Occipital lobe (tissue), 1 donor: ENCODE measurements at regions not wholly inside any gene's neighbourhood (a gene's known extent, or its start where the extent isn't known, plus 50 kb on each side); places are given as distances from the start of the nearest gene placed in this dataset.
"Not testable (repeated sequence)": the region's sequence is repeated elsewhere in the genome, so short reads cannot be mapped to it uniquely, and the experiment has no call there.

Experiments
- DNase-seq: peaks from one replicate; lab custom pipeline; 2025; lab: John Stamatoyannopoulos, UW

DNA sequence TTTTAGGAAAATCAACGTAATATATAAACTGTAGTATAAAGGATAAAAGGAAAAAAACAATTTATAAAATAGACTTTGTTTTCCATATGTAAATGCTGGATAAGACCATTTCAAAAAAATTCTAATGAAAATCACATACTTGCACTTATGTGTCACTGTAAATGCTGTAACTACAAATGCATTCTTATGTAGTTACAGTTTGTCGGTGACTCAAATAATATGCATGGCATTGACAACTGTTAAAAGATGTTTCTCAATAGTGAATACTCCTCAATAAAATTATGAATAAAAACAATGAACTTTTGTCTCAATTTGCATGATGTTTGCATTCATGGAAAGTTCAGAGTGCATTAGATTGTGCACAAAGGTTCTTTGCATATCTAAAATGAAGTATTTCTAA, 614.0 kb upstream of the CHRM3 start:
- no peak for DNase-seq

DNA sequence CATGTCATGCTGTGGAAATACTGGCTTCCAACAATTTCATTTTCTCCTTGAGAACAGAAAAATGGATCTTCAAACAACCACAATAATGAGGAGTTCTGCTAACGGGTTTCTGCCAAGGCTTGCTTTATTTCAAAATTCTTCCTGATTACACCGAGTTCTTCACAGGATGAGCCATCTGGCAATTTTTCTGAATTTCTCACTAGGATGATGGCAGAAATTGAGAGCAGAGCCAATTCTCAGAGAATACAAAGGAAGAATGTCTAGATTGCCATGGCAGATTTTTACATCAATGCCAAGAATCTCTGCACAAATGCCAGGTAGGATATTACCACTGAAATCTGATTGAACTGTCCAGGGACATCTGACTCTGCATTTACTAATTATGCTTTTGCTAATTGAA, 619.0 kb upstream of the CHRM3 start:
- DNase-seq, result no peak

DNA sequence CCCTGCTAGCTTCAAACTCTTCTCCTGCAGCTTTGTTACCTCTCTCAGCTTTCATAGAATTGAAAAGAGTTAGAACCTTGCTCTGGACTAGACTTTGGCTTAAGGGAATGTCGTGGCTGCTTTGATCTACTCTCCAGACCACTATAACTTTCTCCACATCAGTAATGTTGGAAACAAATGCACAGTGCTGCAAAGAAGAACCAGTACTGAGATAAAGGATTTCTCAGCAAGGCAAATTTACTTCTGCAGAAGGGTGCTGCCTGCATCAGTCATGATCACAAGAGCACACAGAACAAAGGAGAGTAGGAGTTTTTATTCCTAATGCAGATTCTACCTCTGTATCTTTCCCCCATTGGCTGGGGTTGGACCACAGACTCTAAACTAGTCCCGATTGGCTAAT, 621.6 kb upstream of the CHRM3 start:
- no peak for DNase-seq

DNA sequence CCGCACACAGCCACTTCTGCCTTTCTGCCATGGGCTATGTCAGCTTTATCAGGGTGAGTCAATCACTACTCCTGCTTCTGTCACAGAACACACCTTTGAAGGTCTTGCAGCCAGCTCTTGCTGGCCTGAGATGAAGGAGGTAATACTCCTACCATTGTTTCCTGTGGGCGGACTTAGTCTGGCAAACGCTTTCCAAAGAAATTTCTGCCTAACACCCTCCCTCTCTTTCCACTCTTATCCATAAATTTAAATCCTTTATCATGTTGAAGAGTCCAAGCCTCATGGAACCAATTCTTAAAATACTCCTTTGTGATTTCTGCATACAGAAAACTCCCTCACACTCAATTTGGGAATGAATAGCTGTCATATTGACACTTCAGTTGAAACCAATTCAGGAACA, 633.1 kb upstream of the CHRM3 start:
- DNase-seq, result no peak

DNA sequence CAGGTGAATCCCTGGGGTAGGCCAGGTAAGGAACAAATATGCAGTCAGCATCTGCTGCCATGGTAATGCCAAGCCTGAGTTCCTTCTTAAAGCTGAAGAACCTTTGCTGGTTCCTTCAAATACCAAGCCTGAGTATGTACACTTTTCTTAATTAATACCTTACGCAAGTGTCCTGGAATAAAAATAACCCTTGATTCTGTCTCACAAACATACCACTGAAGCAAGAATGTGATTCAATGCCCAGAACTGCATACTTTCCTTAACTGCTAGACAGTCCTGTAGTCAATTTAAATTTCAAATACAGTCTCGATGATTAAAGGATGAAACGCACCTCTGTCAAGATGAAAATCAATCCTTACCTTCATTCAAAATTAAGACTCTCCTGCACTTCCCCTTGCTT, 634.0 kb upstream of the CHRM3 start:
- DNase-seq, result no peak

DNA sequence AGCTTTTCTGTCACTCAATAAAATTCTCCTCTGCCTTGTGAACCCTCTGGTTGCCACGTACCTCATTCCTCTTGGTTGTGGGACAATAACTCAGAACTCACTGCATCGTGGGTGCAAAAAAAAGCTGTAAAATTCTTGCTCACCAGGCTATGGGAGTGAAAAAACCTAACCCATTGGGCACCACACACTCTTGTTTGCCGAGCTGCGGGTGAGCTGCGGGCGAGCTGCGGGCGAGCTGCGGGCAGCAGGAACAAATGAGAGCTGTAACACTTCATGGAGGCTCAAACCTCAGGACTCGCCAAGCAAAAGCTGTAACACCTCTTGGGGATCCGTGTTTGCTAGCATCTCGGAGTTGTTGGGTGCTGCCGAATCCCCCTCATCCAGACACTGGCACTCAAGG, 641.3 kb upstream of the CHRM3 start:
- DNase-seq, result no peak

DNA sequence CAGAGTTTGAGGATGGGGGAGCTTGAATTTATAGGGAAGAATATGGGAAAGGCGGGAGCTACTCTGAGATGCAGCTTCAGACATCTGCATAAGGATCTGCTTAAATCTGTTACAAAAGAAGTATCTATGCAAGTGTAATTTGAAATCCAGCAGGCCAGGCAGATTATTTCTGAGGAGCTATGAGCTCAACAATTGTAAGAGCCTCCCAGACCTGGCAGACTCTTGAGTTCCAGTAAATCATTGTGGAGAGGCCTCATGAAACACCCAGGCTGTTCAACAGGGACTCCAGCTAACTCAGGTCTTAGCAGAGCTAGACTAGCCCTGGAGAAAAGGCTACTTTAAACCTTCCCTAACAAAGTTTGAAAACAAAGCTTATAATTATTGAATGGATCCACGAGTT, 647.5 kb upstream of the CHRM3 start:
- DNase-seq, result no peak

DNA sequence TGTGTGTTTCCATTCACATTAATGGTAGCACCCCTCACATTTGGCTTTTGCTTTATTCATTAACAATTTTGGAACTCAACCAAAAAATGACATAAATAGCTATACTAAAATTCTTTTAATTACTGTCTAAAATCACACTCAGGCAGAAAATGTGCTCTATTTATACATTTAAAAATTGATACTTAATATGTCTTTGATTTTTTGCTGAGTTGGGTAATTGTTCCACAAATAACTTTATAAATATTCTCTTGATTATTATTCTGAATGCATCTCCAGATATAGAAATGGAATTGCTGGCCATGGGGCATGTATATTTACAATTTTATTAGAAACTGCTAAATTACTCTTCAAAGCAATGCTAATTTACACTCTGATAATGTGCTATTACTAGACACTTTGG, 658.7 kb upstream of the CHRM3 start:
- no peak for DNase-seq

DNA sequence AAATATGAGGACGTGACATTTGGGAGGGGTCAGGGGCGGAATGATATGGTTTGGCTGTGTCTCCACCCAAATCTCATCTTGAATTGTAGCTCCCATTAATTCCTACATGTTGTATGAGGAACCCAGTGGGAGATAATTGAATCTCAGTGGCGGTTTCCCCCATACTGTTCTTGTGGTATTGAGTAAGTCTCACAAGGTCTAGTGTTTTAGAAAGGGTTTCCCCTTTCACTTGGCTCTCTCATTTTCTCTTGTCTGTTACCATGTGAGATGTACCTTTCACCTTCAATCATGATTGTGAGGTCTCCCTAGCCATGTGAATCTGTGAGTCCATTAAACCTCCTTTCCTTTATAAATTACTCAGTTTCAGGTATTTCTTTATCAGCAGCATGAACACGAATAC, 663.6 kb upstream of the CHRM3 start:
- no peak for DNase-seq

DNA sequence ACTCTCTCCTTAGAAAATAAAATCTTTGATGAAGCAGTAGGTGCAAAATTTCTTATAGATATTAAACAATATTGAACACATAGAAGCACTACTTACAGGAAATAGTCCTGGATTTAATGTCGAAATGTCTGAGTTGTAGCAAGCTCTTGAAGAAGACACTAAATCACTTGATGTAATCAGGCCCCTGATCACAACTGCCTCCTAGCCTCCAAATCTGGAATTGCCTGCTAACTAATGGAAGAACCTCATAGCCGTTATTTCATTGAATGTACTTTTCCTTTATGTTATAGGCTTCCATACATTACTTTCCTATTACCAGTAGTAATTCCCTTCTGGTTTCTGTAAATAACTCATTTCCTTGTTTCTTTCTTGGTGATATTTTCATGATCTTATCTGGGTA, 675.7 kb upstream of the CHRM3 start:
- no peak for DNase-seq

DNA sequence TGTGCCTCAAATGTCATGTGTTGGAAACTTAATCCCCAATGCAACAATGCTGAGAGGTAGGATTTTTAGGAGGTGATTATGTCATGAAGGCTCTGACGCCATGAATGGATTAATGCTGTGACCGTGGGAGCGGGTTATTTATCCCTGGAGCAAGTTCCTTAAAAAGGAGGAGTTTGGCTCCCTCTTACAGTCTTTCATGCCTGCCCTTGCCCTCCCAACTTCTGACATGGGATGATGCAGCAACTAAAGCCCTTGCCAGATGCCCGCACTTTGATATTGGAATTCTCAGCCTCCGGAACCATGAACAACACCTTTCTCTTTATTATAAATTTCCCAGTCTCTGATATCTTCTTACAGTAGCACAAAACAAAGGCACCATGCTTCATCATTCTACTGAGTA, 685.3 kb upstream of the CHRM3 start:
- no peak for DNase-seq

DNA sequence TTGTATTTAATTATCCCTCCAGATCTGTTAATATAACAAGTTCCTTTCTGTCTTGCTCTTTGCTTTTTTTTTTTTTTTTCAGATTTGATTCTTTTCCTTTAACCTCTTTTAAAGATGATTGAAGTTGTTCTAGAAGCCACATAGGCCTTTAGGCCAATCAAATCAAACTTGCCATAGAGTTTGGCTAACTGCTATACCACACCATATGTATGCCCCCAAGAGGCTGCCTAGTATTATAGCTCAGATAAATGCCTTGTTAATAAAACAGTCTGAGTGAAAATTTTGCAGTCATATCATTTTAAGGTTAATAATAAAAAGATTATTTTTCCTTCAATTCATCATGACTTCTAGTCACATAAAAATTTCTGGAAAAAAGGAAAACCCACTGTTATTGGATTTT, 696.0 kb upstream of the CHRM3 start:
- DNase-seq, result no peak

DNA sequence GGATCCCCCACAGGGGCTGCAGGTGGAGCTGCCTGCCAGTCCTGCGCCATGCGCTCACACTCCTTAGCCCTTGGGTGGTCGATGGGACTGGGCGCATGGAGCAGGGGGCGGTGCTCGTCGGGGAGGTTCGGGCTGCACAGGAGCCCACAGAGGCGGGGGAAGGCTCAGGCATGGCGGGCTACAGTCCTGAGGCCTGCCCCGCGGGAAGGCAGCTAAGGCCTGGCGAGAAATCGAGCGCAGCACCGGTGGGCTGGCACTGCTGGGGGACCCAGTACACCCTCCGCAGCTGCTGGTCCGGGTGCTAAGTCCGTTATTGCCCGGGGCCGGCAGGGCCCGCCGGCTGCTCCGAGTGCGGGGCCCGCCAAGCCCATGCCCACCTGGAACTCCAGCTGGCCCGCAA, 701.8 kb upstream of the CHRM3 start:
- DNase-seq, result not testable (repeated sequence)

DNA sequence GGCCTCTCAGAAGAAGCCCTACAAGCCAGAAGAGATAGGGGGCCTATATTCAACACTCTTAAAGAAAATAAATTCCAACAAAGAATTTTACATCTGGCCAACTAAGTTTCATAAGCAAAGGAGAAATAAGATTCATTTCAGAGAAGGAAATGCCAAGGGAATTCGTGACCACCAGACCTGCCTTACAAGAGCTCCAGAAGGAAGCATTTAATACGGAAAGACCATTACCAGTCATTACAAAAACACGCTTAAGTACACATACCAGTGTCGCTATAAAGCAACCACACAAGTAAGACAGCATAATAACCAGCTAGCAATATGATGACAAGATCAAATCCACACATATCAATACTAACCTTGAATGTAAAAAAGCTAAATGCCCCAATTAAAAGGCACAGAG, 704.9 kb upstream of the CHRM3 start:
- DNase-seq, result no peak

DNA sequence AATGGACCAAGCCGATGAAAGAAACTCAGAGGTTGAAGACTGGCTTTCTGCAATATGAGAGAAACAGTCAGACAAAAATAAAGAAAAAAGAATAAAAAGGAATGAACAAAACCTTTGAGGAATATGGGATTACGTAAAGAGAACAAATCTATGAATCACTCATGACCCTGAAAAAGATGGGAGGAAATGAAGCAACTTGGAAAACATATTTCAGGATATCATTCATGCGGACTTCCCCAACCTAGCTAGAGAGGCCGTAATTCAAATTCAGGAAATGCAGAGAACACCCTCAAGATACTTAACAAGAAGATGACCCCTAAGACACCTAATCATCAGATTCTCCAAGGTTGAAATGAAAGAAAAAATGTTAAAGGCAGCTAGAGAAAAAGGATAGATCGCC, 705.3 kb upstream of the CHRM3 start:
- DNase-seq, result no peak

DNA sequence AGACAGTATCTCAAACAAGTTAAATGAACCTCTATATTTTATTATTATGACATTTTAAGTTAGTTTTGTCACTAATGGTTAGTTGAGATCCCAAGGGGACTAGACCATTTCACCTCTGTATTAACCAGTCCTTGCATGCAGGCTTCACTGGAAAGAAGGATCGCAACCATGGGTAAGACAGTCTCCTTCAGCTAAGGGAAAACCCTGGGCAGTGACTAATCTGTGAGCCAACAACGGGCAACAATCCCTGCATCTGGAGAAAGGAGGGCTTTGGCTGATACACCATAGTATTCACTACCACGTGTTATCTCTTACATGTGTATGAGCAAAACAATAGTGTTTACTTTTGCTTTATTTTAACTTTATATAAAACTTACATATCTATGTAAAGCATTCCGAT, 708.8 kb upstream of the CHRM3 start:
- DNase-seq, result no peak

DNA sequence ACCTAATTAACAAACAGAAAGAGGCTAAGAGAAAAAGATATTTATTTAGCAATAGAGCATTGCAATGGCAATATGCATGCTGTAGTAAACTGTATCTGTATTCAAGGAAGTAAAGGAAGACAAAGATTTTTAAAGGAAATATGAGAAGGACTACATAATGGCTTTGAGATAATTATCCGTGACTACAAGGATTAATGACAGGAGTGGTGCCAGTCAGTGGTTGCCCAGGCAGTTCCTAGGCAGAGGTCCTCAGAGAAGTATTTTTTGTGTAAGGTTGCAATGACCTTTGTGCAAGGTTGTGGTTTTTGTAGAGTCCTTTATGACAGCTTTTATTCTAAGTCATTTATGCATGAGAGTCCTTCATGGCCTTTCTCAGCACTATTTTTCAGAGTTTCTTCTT, 711.1 kb upstream of the CHRM3 start:
- DNase-seq, result no peak

DNA sequence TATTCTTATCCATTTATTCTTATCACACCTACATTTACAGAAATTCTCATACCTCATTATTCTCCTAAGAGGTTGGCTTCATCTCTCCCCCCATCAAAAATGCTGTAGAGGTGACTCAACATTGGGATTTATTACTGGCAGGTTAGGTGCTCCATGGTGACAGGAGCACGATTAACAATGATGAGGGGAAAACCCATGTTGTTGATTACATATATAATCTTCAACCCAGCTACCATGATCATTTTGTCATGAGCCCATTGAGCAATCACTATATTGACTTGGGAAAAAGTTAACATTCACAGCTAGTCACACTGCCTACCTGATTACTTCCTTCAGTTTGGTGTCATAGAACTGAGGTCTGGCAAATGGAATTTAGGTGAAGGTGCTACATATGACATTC, 712.1 kb upstream of the CHRM3 start:
- DNase-seq, result no peak

DNA sequence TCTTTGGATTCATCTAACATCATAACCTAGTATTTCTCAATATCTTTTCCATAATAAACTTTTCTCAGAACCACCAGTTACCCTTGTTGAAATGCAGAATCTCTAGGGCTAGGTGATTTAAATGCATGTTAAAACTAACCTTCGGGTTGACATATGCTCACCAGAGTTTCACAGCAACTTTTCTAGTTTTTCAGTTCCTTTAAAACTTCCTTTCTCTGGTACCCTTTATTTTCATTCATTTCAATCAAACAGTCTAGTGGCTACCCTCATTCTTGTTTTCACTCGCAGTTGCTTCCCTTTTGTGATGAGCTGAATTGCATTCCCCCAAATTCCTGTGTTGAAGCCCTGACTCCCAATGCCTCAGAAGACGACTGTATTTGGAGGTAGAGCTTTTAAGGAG, 712.8 kb upstream of the CHRM3 start:
- no peak for DNase-seq

DNA sequence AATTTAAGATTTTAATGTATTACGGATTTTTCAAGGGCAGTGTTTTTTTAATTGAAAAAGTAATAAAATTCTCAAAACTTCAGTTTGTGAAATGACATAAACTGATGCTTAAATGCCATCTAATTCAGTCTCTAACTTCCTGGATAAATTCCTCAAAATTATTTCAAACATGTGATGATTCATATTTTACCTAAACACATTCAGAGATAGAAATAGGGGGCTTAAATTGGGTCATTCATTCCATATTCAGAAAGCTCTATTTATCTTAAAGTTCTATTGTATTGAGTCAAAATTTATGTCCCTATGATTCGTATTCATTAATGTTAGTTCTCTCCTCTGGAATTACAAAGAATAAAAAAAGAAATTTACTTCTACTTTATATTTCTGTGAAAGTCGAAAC, 713.6 kb upstream of the CHRM3 start:
- DNase-seq, result no peak

DNA sequence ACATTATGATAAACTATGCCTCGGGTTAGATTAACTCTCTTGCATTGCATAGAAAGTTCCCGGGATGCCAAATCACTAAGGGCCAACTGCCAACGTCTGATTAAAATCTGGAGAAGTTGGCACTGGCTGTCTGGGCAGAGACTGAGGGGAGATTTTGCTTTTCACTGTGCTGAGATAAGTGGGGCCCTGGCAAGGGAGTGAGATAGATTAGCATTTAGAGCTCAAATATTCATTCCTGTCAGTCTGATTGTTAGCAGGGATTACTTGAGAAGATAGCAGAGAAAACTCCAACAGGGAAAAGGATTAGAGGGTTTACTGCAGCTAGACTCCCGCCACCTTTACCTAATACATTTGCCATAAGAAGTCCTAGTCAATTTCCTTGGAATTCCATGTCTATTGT, 714.1 kb upstream of the CHRM3 start:
- no peak for DNase-seq

DNA sequence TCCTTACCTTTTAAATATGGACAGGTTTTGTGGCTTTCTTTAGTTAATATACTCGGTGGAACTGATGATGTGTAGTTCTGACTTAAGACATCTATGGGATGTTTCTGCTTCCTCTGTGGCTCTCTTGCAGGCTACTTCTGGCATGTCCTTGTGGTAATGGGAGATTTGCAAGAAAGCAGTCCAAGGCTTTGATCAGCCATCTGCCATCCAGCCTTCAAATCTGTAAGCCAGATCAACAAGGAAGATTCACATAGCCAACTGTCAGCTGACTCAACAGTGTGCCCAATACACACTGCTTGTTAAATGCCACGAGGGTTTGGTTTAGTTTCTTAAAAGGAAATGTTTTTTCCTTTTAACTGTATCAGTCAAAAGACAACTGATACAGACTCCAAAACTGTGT, 722.2 kb upstream of the CHRM3 start:
- no peak for DNase-seq

DNA sequence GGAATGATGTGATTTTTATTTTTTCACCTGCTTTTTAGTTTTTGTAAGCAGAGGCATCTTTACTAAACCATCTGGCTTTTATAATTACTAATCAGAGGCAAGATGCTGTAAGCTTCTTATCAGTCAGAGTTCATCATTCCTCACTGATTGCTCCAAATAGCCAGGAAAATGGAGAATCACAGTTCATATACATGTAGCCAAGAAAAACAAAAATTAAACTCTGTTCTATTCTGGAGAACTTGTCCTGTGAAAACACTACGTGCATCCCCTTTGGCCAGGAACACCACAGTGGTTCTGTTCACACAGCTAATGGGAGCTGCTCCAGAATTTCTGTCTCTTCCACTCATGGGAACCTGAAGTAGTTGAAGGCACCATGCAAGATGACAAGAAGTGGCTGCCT, 725.5 kb upstream of the CHRM3 start:
- no peak for DNase-seq

DNA sequence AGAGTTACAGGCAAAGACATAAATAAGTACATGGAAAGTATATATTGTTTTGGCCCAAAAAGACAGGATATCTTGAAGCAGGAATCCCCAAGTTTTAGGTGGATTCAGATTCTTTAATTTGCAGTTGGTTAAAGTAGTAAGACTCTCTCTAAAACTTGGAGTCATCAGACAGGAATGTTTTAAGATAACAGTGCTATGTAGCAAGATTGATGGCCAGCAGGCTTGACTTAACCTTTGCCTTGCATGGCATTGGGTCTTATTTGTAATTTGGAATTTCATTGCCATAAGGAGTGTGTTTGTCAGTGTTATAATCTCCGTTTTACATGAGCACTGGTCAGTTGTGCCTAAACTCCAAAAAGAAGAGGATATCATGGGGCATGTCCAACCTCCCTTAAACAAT, 727.6 kb upstream of the CHRM3 start:
- DNase-seq, result no peak
